GM13976 (cell line): ENCODE measurements at regions not wholly inside any gene's neighbourhood (a gene's known extent, or its start where the extent isn't known, plus 50 kb on each side); places are given as distances from the start of the nearest gene placed in this dataset.

Source experiments
- DNase-seq: peaks from one replicate; pipeline ENCODE4 v3.0.0; 2012; ENCODE audit warnings: low spot score
- CTCF ChIP-seq: IDR thresholded peaks from 2 replicates; pipeline ENCODE4 v1.5.1; 2012; ENCODE audit warnings: borderline replicate concordance, mild to moderate bottlenecking; ENCODE audit not compliant: insufficient read depth; ENCODE audit errors: extremely low read depth, missing control alignments, control extremely low read depth
- in situ Hi-C: fragments of 300-500 bp; cut with MboI; formaldehyde crosslinking; loops from one replicate; pipeline ENCODE4 v1.12.0; 2022; ENCODE audit warnings: low sequenced_read_pairs, mixed read lengths, inconsistent platforms; ENCODE audit not compliant: unreplicated experiment

GRCh38 chr2:128783193-128783671 is 464.6 kb upstream of the HS6ST1 start:
- DNase-seq, result no peak
- in situ Hi-C loops, result no loop called here
- no peak for TF ChIP-seq CTCF

- in situ Hi-C loops, result no loop called here
- TF ChIP-seq CTCF, result no peak
- no peak for DNase-seq
These were observed 465.2 kb upstream of the HS6ST1 start for GRCh38 chr2:128783896-128784295.

GRCh38 chr2:128784626-128785306 is 466.1 kb upstream of the HS6ST1 start:
- DNase-seq, result no peak
- in situ Hi-C loops, result no loop called here
- no peak for TF ChIP-seq CTCF

GRCh38 chr2:128786316-128786715 is 467.6 kb upstream of the HS6ST1 start:
- no peak for TF ChIP-seq CTCF
- in situ Hi-C loops, result no loop called here
- no peak for DNase-seq

DNA sequence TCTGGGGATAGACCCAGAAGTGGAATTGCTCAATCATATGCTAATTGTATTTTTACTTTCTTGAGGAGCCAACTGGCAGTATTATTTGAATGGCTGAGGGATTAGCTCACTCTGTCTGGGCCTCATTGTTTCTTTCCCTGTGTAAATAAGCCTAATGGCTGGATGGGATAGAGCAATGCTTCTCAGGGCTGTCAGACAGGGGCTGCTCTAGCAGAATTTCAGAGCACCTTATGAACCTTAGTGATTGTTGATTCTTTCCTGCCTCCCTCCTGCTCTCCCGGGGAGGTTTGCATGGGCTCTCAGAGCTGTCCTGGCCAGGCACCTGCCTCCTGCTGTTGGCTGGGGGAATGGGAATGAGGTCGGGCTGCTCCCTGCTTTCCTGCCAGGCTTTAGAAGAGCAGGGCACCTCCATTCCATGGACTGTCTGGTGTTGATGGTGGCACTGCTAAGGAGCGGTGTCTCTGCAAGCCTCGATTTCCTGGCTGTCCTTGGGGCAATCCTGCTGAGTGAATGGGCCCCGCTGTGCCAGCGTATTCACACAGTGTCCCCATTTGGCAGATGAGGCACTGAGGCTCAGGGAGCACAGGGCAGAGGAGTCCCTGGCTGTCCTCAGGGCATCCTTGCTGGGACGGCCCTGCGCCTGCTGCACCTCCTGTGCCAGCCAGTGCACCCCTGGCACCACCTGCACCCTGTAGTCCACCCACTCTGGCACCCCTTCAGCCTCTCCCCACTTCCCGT is 468.2 kb upstream of the HS6ST1 start:
- no peak for TF ChIP-seq CTCF
- DNase-seq, result no peak
- in situ Hi-C loops, result no loop called here

DNA sequence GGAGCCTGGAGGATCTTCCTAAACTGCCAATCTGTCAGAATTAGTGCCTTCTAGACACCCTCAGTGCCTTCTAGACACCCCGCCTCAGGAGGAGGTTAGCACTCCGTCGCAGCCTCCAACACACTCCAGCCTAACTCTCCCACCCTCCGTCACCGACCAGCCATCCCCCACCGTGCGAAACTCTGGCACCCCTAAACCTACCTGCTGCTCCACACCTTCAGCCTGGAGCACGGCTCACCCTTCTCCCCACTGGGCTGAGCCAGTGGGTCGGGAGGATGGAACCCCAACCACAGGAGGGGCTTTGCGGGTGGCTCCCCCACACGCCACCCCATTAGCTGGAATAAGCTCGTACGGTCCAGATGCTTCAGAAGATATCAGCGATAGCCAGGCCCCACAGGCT is 468.9 kb upstream of the HS6ST1 start:
- in situ Hi-C loops, result no loop called here
- no peak for TF ChIP-seq CTCF
- no peak for DNase-seq
